GDM1 (cell line): ENCODE measurements at regions not wholly inside any gene's neighbourhood (a gene's known extent, or its start where the extent isn't known, plus 50 kb on each side); places are given as distances from the start of the nearest gene placed in this dataset.
"Not testable (repeated sequence)": the region's sequence is repeated elsewhere in the genome, so short reads cannot be mapped to it uniquely, and the experiment has no call there.

Experiments
- DNase-seq: peaks from one replicate; lab custom pipeline; 2025; lab: John Stamatoyannopoulos, UW

DNA sequence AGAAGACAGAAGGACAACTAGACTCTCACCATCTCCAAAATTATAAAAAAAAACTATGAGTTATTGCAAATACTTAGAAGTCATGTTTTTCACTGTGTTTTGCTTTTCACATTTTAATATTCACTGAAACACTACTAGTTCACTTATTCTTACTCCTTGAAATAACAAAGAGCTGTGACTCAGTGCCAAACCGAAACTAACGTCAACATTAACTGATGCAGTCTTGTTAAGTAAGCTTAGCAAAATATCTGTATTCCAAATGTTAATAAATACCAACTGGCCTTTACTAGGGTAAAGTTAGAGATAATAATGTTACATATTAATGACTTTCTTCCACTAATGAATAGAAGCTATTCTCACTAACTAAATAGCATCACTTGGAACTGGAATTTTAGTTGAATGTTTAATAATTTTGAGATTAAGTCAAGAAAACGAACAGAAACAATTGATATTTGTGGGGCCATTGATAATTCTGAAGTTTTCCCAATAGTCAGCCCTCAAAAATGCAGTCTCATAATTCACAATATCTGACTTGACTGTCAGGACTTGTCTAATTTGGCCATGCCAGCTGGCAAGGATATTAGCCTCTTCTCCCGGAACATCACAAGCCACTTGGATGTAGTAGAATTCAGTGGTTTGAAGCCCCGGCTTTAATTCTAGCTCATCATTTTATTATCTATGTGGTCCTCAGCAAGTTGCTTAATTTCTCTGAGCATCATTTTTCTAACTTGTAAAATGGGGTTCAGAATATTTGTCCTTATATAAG, 230.1 kb upstream of the DDI1 start:
- no peak for DNase-seq

DNA sequence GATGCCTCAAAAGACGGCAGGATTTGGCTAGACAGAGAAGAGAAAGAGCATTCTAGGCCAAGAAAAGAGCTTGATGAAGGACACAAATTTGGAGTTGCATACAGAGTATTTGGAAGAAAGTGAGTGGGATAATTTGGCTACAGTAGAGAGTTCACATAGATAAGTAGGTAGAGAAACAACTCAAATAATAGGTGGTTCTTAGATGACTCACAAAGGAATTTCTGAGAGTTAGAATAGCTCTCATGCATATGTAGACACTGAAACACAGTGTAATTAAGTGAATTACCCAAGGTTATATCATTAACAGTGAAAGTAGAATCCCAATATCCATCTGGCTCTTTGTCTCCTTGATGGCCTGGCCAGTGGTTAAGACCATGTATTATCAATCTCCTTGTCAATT, 228.6 kb upstream of the DDI1 start:
- DNase-seq = no peak

GRCh38 chr11:103808252-103808651, 228.2 kb upstream of the DDI1 start:
- no peak for DNase-seq

GRCh38 chr11:103811870-103812455, 224.5 kb upstream of the DDI1 start:
- no peak for DNase-seq

GRCh38 chr11:103812680-103813079, 223.8 kb upstream of the DDI1 start:
- no peak for DNase-seq

GRCh38 chr11:103820345-103820744, 216.1 kb upstream of the DDI1 start:
- not testable (repeated sequence) for DNase-seq

- DNase-seq = no peak
Measured at GRCh38 chr11:103824116-103824515, 212.3 kb upstream of the DDI1 start.

GRCh38 chr11:103825469-103825868, 211.0 kb upstream of the DDI1 start:
- DNase-seq = no peak

GRCh38 chr11:103826856-103827255, 209.6 kb upstream of the DDI1 start:
- DNase-seq = no peak

- DNase-seq = no peak
Measured at GRCh38 chr11:103829596-103829995, 206.8 kb upstream of the DDI1 start.

- no peak for DNase-seq
Measured at GRCh38 chr11:103830205-103830604, 206.2 kb upstream of the DDI1 start.

DNA sequence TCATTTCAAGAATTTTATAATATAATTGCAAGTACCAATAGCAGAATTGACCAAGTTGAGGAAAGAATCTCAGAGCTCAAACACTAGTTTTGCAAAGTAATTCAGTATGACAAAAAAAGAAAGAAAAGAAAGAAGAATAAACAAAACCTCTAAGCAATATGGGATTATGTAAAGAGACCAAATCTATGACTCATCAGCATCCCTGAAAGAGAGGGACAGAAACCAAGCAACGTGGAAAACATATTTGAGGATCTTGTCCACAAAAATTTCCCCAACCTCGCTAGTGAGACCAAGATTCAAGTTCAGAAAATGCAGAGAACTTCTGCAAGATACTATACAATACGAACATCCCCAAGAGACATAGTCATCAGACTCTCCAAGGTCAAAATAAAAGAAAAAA, 203.7 kb upstream of the DDI1 start:
- no peak for DNase-seq

GRCh38 chr11:103842191-103842590, 194.2 kb upstream of the DDI1 start:
- no peak for DNase-seq

- no peak for DNase-seq
Measured at GRCh38 chr11:103842795-103843194, 193.6 kb upstream of the DDI1 start.

GRCh38 chr11:103844327-103845215, 191.9 kb upstream of the DDI1 start:
- DNase-seq = no peak

DNA sequence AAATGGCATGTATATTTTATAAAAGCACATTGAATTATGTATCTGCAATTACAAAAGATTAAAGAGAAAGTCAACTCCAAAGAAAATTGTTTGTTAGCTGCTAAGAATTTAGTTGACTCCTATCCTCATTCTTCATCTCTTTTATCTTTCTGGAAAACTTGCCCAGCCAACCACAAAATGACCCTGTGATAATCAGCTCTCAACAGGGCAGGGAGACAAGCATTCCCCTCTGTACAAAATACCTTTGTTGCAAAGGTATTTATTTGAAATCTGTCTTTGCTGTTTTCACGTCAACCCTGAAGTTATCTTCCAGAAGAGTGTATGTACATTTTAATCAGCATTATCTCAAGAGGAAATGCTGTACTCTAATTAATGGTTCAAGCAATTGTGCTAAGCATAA, 191.1 kb upstream of the DDI1 start:
- DNase-seq = no peak

DNA sequence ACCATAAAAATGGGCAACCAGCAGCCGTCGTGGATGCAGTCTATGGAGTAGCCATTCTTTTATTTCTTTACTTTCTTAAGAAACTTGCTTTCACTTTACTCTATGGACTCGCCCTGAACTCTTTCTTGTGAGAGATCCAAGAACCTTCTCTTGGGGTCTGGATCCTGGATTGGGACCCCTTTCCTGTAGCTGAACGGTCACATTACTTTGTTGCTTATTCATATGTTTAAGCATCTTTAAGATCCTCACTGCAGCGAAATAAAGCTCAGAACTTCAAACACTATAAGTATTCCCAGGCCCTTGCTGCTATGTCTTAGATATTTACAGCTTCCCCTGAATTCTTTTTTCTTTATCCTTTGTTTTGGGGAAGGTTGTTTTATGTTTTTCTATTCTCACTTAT, 187.8 kb upstream of the DDI1 start:
- DNase-seq = no peak

DNA sequence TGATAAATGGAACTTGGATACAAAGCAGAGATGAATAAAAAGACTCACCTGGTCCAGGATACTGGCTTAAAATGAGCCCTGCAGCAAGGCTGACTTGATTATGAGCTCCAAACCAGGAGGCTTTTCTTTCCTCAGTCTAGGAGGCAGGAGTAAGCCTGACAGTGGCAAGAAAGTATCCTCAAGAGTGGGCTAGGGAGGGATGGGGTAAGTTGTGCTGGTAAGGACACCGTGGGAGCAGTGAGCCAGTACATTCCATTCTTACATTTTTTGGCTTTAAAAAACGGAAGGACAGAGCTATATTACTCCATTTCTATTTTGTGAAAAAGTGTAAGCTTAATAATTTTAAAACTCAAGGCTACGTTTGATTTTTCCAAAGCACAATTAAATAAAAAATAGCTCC, 187.1 kb upstream of the DDI1 start:
- no peak for DNase-seq

GRCh38 chr11:103850419-103851165, 185.8 kb upstream of the DDI1 start:
- no peak for DNase-seq

GRCh38 chr11:103851166-103851651, 185.2 kb upstream of the DDI1 start:
- DNase-seq = no peak
